Thoracic aorta (tissue), 2 donors: ENCODE measurements at regions not wholly inside any gene's neighbourhood (a gene's known extent, or its start where the extent isn't known, plus 50 kb on each side); places are given as distances from the start of the nearest gene placed in this dataset.
A peak's percentile ranks its signal among the peaks of the same experiment; 100 is the strongest.

Experiments used
- ATAC-seq: fragments of 150-250 bp; one replicate; pipeline ENCODE4 v1.8.0; 2017; ENCODE audit warnings: low read depth; ENCODE audit not compliant: insufficient number of reproducible peaks, low FRiP score
- DNase-seq: peaks from one replicate; pipeline ENCODE4 v3.0.0-alpha.2; 2020; ENCODE audit warnings: low spot score
- H3K27ac ChIP-seq, 2 donors: fragments of 200-600 bp; sonication (generic); 1 replicate in 1 of 2; 2 replicates in 1 of 2; pipeline ENCODE4 v1.5.1; 2016; ENCODE audit warnings: mild to moderate bottlenecking in 2 of 2, moderate library complexity in 2 of 2
- H3K27me3 ChIP-seq: fragments of 200-600 bp; sonication (generic); replicated peaks from 2 replicates; pipeline ENCODE4 v1.6.0; 2016; ENCODE audit warnings: mild to moderate bottlenecking; ENCODE audit not compliant: insufficient read depth
- H3K36me3 ChIP-seq: fragments of 200-600 bp; sonication (generic); one replicate; pipeline ENCODE4 v1.5.1; 2016
- H3K4me1 ChIP-seq, 2 donors: fragments of 200-600 bp; sonication (generic); 1 replicate in 1 of 2; 2 replicates in 1 of 2; pipeline versions ENCODE4 v1.5.1 to v1.6.0; 2016; ENCODE audit warnings: low read depth in 2 of 2, mild to moderate bottlenecking in 1 of 2; ENCODE audit not compliant: control insufficient read depth in 1 of 2
- H3K4me3 ChIP-seq: fragments of 200-600 bp; sonication (generic); 2 replicates; pipeline ENCODE4 v1.5.1; 2016; ENCODE audit warnings: mild to moderate bottlenecking
- H3K9me3 ChIP-seq: fragments of 200-600 bp; sonication (generic); 2 replicates; pipeline ENCODE4 v1.5.1; 2016
- CTCF ChIP-seq: fragments of 200-600 bp; sonication (generic); IDR thresholded peaks from one replicate; pipeline ENCODE4 v1.5.1; 2019; ENCODE audit warnings: antibody characterized with exemption

GRCh38 chr21:15219894-15220293 lies 155.1 kb upstream of the NRIP1 start:
- no peak for TF ChIP-seq CTCF
- DNase-seq (no peak), ATAC-seq (no peak)
- H3K36me3 ChIP-seq, result no peaks in the 10 kb centered on the region
- H3K4me3 ChIP-seq, result no peak overlapping the region
- no peaks in the 10 kb centered on the region for H3K9me3 ChIP-seq
- peaks cover 0 to 5% of the 10 kb centered on the region in 2 donors for H3K4me1 ChIP-seq
- no peak overlapping the region for H3K27ac ChIP-seq
- no peaks in the 10 kb centered on the region for H3K27me3 ChIP-seq

GRCh38 chr21:15221799-15222386 lies 157.1 kb upstream of the NRIP1 start:
- Histone ChIP-seq H3K27ac (no peak overlapping the region), H3K9me3 (no peaks in the 10 kb centered on the region), H3K4me1 (peaks cover 0 to 5% of the 10 kb centered on the region in 2 donors), H3K27me3 (no peaks in the 10 kb centered on the region), H3K36me3 (no peaks in the 10 kb centered on the region), H3K4me3 (no peak overlapping the region)
- no peak for TF ChIP-seq CTCF
- DNase-seq (peak; percentile 7), ATAC-seq (no peak)

GRCh38 chr21:15222707-15223106 lies 157.9 kb upstream of the NRIP1 start:
- no peak for TF ChIP-seq CTCF
- H3K4me3 ChIP-seq, result no peak overlapping the region
- ATAC-seq (no peak), DNase-seq (no peak)
- H3K27me3 ChIP-seq, result no peaks in the 10 kb centered on the region
- no peaks in the 10 kb centered on the region for H3K36me3 ChIP-seq
- H3K4me1 ChIP-seq, result peaks cover 0 to 5% of the 10 kb centered on the region in 2 donors
- H3K9me3 ChIP-seq, result no peaks in the 10 kb centered on the region
- no peak overlapping the region for H3K27ac ChIP-seq

- H3K9me3 ChIP-seq, result no peaks in the 10 kb centered on the region
- peaks cover 0 to 5% of the 10 kb centered on the region in 2 donors for H3K4me1 ChIP-seq
- H3K36me3 ChIP-seq, result no peaks in the 10 kb centered on the region
- DNase-seq, result no peak
- no peak for ATAC-seq
- no peak overlapping the region for H3K27ac ChIP-seq
- H3K4me3 ChIP-seq, result no peak overlapping the region
- no peak for TF ChIP-seq CTCF
- H3K27me3 ChIP-seq, result no peaks in the 10 kb centered on the region
Measured at GRCh38 chr21:15224346-15225086, 159.7 kb upstream of the NRIP1 start.

- Histone ChIP-seq H3K36me3 (no peaks in the 10 kb centered on the region), H3K27me3 (no peaks in the 10 kb centered on the region), H3K9me3 (no peaks in the 10 kb centered on the region), H3K4me3 (no peak overlapping the region), H3K4me1 (no peaks in the 10 kb centered on the region), H3K27ac (no peak overlapping the region)
- DNase-seq, result no peak
- TF ChIP-seq CTCF, result no peak
- no peak for ATAC-seq
Measured at GRCh38 chr21:15227919-15228318, 163.1 kb upstream of the NRIP1 start.
